Right ventricle myocardium inferior (tissue), 1 donor: ENCODE measurements at regions not wholly inside any gene's neighbourhood (a gene's known extent, or its start where the extent isn't known, plus 50 kb on each side); places are given as distances from the start of the nearest gene placed in this dataset.

Source experiments
- ATAC-seq: fragments of 200-7000 bp; cut with Tn5 transposase; one replicate; pipeline ENCODE4 v1.9.1; 2020; ENCODE audit warnings: mild to moderate bottlenecking, moderate library complexity
- DNase-seq: peaks from one replicate; pipeline ENCODE4 v3.0.0; 2021; ENCODE audit errors: missing footprints
- intact Hi-C: fragments of 100-400 bp; cut with DNase I; formaldehyde crosslinking; loops from one replicate; pipeline ENCODE4 v1.11.0; 2022
- donor health status: DM: no; HTN: yes; CAD: no; lungs with severe emphysema.

GRCh38 chr18:22882084-22882483 is 51.0 kb upstream of the RBBP8 start:
- DNase-seq (no peak), ATAC-seq (no peak)
- intact Hi-C loops: no loop called here

DNA sequence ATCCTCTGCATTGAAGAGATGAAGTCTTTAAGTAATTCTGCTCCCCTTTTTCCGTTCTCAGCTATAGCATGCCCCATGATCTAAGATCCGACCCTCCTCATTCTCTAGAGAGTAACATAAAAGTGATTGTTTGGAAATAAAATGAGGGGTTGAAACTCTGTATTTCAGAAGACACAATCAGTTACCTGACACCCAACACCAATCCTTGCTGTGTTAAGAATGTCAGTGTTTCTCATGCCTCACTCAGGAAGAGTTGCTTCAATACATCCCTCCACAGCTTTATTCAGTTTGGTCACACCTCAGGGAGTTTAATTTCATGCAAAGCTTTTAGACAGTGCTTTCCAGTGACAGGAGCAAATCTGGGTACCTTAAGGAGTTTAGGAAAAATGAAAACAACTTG is 49.9 kb upstream of the RBBP8 start:
- intact Hi-C loops: no loop called here
- ATAC-seq (no peak), DNase-seq (no peak)
